Body of pancreas (tissue), 4 donors: ENCODE measurements at regions not wholly inside any gene's neighbourhood (a gene's known extent, or its start where the extent isn't known, plus 50 kb on each side); places are given as distances from the start of the nearest gene placed in this dataset.

Experiments used
- ATAC-seq: fragments of 150-250 bp; one replicate; pipeline ENCODE4 v1.9.1; 2016
- DNase-seq, 4 donors: peaks; one replicate each; pipeline ENCODE4 v3.0.0-alpha.2; 2019
- H3K27ac ChIP-seq, 4 donors: fragments of 200-600 bp; sonication (generic); 1 replicate in 3 of 4; 2 replicates in 1 of 4; pipeline versions ENCODE4 v1.5.1 to v1.6.1; 2016 to 2019; ENCODE audit warnings: mild to moderate bottlenecking in 1 of 4, mixed read lengths in 1 of 4, moderate library complexity in 1 of 4
- H3K27me3 ChIP-seq, 2 donors: fragments of 200-600 bp; sonication (generic); one replicate each; pipeline ENCODE4 v1.6.0; 2016; ENCODE audit warnings: mild to moderate bottlenecking in 1 of 2
- H3K36me3 ChIP-seq, 2 donors: fragments of 200-600 bp; sonication (generic); replicated peaks in 1 of 2; 2 replicates each; pipeline ENCODE4 v1.5.1; 2016; ENCODE audit warnings: low read depth in 2 of 2; ENCODE audit not compliant: insufficient read depth in 1 of 2
- H3K4me1 ChIP-seq: fragments of 200-600 bp; sonication (generic); one replicate; pipeline ENCODE4 v1.6.0; 2016
- H3K4me3 ChIP-seq, 2 donors: fragments of 200-600 bp; sonication (generic); 1 replicate in 1 of 2; 2 replicates in 1 of 2; pipeline ENCODE4 v1.5.1; 2016 to 2019
- H3K9me3 ChIP-seq, 3 donors: fragments of 200-600 bp; sonication (generic); 1 replicate in 2 of 3; 2 replicates in 1 of 3; pipeline ENCODE4 v1.5.1; 2016
- POLR2A ChIP-seq, 3 donors: fragments of 450-650 bp; IDR thresholded peaks; one replicate each; pipeline ENCODE4 v1.6.1; 2016; ENCODE audit warnings: antibody characterized with exemption in 3 of 3, mild to moderate bottlenecking in 2 of 3
- WGBS, 2 donors: methylation state at CpG; one replicate each; pipeline ENCODE4 v1.1.5; 2017; 5-methylcytosine and 5-hydroxymethylcytosine counted together
- intact Hi-C: fragments of 100-400 bp; cut with DNase I; formaldehyde crosslinking; loops from one replicate; pipeline ENCODE4 v1.15.1; 2023
- TF ChIP-seq, protein P1 (sequence below), 7 experiments: fragments of 450-650 bp in 4 of 7; fragments of 200-600 bp in 3 of 7; sonication (generic) in 3 of 7; IDR thresholded peaks; one replicate each; pipeline ENCODE4 v1.5.1; 2016 to 2019; ENCODE audit warnings: antibody characterized with exemption in 7 of 7

DNA sequence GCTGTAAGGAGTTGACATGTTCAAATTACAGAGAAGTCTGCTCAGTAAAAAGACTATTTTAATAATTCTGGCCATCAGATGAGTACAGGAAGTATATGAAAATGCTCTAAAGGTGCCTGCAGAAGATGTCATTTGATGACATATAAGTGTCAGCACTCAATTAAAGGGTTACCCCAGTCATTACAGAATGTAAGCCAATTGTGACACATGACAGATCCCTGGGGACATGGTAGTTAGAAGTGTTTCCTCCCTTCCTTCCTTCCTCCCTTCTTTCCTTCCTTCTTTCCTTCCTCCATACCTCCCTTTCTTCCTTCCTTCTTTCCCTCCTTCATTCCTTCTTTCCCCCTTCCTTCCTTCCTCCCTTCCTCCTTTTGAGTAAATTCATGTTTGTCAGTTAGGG, 453.0 kb downstream of the RAPGEF2 start:
- peaks cover 40% of the 10 kb centered on the region for H3K4me1 ChIP-seq
- intact Hi-C loops: no loop called here
- ATAC-seq (no peak), DNase-seq (no peak)
- no peak overlapping the region for H3K4me3 ChIP-seq
- TF ChIP-seq POLR2A (IDR thresholded peaks at IDR 0.05): no peak
- TF ChIP-seq, protein P1, sequence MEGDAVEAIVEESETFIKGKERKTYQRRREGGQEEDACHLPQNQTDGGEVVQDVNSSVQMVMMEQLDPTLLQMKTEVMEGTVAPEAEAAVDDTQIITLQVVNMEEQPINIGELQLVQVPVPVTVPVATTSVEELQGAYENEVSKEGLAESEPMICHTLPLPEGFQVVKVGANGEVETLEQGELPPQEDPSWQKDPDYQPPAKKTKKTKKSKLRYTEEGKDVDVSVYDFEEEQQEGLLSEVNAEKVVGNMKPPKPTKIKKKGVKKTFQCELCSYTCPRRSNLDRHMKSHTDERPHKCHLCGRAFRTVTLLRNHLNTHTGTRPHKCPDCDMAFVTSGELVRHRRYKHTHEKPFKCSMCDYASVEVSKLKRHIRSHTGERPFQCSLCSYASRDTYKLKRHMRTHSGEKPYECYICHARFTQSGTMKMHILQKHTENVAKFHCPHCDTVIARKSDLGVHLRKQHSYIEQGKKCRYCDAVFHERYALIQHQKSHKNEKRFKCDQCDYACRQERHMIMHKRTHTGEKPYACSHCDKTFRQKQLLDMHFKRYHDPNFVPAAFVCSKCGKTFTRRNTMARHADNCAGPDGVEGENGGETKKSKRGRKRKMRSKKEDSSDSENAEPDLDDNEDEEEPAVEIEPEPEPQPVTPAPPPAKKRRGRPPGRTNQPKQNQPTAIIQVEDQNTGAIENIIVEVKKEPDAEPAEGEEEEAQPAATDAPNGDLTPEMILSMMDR (IDR thresholded peaks at IDR 0.05): no peak
- peak overlapping the region in 3 of 4 donors; percentile 52 to 79 (median 74) for H3K27ac ChIP-seq
- H3K9me3 ChIP-seq: no peaks in the 10 kb centered on the region
- no peaks in the 10 kb centered on the region for H3K27me3 ChIP-seq
- no peaks in the 10 kb centered on the region for H3K36me3 ChIP-seq

DNA sequence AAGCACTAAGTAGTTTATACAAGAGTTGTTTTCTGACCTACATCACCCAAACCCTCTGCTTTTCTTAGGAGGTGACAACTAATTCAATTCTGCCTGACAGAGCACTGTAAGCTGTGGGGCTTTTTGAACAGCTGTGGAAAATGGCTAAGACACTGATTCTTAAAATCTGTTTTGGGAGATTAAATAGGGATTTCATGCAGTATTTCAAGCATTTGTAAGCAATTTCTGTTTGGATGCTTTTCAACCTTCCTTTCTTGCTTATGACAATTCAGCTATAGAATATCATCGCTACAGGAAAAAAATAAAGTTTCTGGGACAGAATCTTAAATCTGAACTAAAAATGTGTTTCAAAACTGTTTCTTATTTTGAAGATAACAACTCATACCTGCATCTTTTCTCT, 459.5 kb downstream of the RAPGEF2 start:
- WGBS, 2 donors: 84 to 92% methylated on average over 1 of the region's 1 CpG
- intact Hi-C loops: no loop called here
- Histone ChIP-seq H3K4me3 (no peak overlapping the region), H3K27ac (peak overlapping the region in 1 of 4 donors; percentile 80), H3K36me3 (no peaks in the 10 kb centered on the region), H3K9me3 (no peaks in the 10 kb centered on the region), H3K27me3 (no peaks in the 10 kb centered on the region), H3K4me1 (peaks cover 63% of the 10 kb centered on the region)
- DNase-seq (no peak), ATAC-seq (no peak)
- TF ChIP-seq, protein P1 (IDR thresholded peaks at IDR 0.05): no peak
- no peak for TF ChIP-seq POLR2A (IDR thresholded peaks at IDR 0.05)

DNA sequence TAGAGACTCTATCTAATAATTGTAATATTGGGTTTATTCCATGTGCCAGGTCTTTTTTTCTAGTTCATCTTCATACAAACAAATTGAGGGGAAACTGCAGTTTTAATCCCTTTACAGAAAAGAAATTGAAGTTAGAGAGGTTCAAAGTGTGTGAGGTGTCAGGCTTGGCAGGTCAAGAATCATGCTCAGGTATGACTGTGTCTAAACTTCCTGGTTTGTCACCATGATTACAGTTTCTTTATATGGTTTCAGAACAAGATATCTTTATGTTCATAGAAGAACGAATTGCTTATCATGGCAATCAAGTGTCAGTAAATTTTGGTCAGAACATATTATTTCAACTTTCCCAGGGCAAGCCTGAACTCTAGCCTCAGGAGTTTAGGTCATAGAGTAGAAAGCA, 460.4 kb downstream of the RAPGEF2 start:
- TF ChIP-seq, protein P1 (IDR thresholded peaks at IDR 0.05): no peak
- DNase-seq (no peak), ATAC-seq (no peak)
- 12 to 27% methylated on average over 1 of the region's 1 CpG for WGBS, 2 donors
- H3K4me3 ChIP-seq: no peak overlapping the region
- no peaks in the 10 kb centered on the region for H3K9me3 ChIP-seq
- H3K27me3 ChIP-seq: no peaks in the 10 kb centered on the region
- peaks cover 55% of the 10 kb centered on the region for H3K4me1 ChIP-seq
- intact Hi-C loops: no loop called here
- H3K36me3 ChIP-seq: no peaks in the 10 kb centered on the region
- peak overlapping the region in 3 of 4 donors; percentile 59 to 80 (median 74) for H3K27ac ChIP-seq

DNA sequence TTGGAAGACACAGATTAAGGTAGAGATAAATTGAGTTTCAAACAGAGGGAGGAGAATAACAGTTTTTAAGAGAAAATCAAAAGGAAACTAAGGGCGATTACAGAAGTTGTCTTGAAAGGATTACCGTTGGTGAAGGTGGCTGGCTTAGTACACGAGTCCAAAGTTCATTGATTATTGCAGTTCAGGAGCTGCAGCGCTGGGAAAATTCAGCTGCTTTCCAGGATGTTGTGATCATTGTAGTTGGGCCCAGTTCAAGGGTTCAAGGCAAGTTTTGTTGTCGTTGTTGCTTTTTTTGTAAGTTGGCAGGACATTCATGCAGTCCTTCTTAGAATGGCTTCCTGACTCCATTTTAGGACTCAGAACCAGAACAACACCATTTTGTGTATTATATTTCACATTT, 461.7 kb downstream of the RAPGEF2 start:
- 24 to 40% methylated on average over 5 of the region's 5 CpGs for WGBS, 2 donors
- DNase-seq: peak; percentile 71 to 86 (median 81)

DNA sequence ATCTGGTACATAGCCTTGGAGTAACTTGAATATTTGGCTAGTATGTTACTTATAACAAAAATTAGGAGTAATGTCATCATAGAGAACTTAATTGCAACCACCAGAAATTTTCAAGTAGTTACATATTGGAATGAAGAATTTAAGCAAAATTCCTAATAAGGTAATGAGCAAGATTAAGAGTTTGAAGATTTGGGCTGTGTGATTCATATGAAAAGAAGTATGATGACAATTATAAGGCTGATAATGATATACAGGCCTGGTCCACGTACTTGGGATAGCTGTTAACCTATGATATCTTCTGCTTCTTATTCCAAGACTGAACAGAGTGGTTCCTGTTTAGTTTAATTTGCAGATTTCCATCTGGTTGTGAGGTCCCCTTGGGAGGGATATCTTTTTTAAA, 463.9 kb downstream of the RAPGEF2 start:
- peak overlapping the region in 3 of 4 donors; percentile 59 to 80 (median 74) for H3K27ac ChIP-seq
- 16 to 27% methylated on average over 1 of the region's 1 CpG for WGBS, 2 donors
- DNase-seq: no peak
- no peak for ATAC-seq
- TF ChIP-seq POLR2A (IDR thresholded peaks at IDR 0.05): no peak
- TF ChIP-seq, protein P1 (IDR thresholded peaks at IDR 0.05): no peak
- H3K27me3 ChIP-seq: no peaks in the 10 kb centered on the region
- H3K36me3 ChIP-seq: no peaks in the 10 kb centered on the region
- H3K4me3 ChIP-seq: no peak overlapping the region
- intact Hi-C loops: no loop called here
- no peaks in the 10 kb centered on the region for H3K9me3 ChIP-seq
- peaks cover 54% of the 10 kb centered on the region for H3K4me1 ChIP-seq

More for the DNA sequence above, 461.7 kb downstream of the RAPGEF2 start:
- Histone ChIP-seq H3K4me1 (peaks cover 51% of the 10 kb centered on the region), H3K4me3 (no peak overlapping the region), H3K9me3 (no peaks in the 10 kb centered on the region), H3K27ac (peak overlapping the region; percentile 59 to 82 (median 77)), H3K27me3 (no peaks in the 10 kb centered on the region), H3K36me3 (no peaks in the 10 kb centered on the region)
- ATAC-seq: peak; percentile 96
- TF ChIP-seq, protein P1 (IDR thresholded peaks at IDR 0.05): no peak
- no peak for TF ChIP-seq POLR2A (IDR thresholded peaks at IDR 0.05)
- intact Hi-C loops: no loop called here
